Activated T-cell treated with anti-CD3 and anti-CD28 coated beads for 48 hours (primary cell): ENCODE measurements at regions not wholly inside any gene's neighbourhood (a gene's known extent, or its start where the extent isn't known, plus 50 kb on each side); places are given as distances from the start of the nearest gene placed in this dataset.

Experiments
- DNase-seq: peaks from one replicate; pipeline ENCODE4 v3.0.0-alpha.2; 2020; ENCODE audit warnings: low read depth

DNA sequence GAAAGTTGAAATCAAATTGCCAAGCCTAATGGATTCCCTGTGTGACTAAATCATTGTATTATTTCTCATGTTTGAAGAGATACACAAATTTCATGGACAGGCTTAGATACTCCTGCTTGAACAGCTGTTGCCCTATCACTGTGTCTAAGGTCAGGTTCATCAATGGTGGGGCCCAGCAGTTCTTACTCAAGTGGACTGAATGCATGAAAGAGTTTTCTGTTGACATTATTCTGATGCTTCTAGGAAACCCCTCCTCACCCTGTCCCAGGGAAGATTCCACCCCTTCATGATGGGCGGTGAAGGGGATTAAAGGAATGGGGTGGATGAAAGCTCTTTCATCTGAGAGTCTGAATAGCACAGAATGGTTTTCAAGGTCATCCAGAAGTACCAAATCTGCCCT is 148.8 kb downstream of the INO80D start:
- DNase-seq = no peak

DNA sequence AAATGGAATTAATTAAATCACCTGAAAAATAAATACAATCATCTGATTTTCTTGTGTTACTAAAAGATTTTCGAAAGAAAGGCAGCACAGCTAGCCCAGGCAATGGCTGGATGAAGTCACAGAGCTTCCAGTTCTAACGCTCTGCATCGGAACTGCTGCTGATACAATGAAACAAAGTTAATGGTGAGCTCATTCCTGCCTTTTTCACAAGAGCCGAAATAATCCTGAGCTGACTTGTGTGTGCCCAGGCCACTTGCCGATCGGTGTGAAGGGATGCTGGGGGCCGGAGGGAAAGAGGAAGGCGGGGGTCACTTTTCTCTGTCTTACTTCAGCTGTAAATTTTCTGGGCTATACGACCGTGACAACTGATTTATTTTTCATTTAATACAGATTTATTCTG is 149.5 kb downstream of the INO80D start:
- DNase-seq = no peak

GRCh38 chr2:205934443-205934842 is 151.5 kb downstream of the INO80D start:
- no peak for DNase-seq

DNA sequence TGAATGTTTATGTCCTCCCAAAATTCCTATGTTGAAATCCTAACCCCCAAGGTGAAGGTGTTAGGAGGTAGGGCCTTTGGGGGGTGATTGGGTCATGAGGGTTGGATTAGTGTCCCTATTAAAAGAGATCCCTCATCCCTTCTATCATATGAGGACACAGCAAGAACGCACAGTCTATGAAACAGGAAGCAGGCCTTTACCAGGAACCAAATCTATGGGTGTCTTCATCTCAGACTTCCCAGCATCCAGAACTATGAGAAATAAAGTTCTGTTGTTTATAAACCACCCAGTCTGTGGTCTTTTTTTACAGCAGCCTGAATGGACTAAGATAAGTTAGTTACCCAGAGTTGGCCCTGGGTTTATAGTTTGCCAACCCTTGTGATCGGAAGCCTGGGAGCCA is 153.1 kb downstream of the INO80D start:
- no peak for DNase-seq

GRCh38 chr2:205931388-205931787 is 154.6 kb downstream of the INO80D start:
- no peak for DNase-seq

DNA sequence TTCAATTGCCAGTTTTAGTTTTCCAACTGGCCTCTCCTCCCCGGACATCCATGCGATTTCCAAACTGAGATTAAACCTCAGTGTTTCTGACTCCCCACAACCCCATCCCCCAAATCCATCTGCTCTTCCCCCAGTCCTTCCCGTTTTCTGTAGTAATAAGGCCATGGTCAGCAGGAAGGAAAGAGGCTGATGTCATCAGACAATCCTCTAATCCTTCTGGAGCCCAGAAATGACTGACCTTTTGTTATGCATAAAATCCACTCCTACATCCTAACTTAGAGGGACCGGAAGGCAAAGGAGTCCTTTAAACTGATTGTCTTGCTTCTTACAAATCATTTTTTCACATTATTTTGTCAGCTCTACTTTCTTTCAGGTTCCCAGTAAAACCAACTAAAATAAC is 155.8 kb downstream of the INO80D start:
- DNase-seq = no peak

GRCh38 chr2:205929246-205929942 is 156.6 kb downstream of the INO80D start:
- DNase-seq = no peak

GRCh38 chr2:205925373-205926337 is 160.3 kb downstream of the INO80D start:
- peak; percentile 74 for DNase-seq

- no peak for DNase-seq
These were observed 161.3 kb downstream of the INO80D start for GRCh38 chr2:205924676-205925075.

- no peak for DNase-seq
These were observed 170.8 kb downstream of the INO80D start for GRCh38 chr2:205915130-205915524.

- DNase-seq = no peak
These were observed 171.5 kb downstream of the INO80D start for GRCh38 chr2:205914213-205915129.

GRCh38 chr2:205913668-205914067 is 172.3 kb downstream of the INO80D start:
- no peak for DNase-seq

- DNase-seq = no peak
These were observed 174.7 kb downstream of the INO80D start for GRCh38 chr2:205911306-205911705.

DNA sequence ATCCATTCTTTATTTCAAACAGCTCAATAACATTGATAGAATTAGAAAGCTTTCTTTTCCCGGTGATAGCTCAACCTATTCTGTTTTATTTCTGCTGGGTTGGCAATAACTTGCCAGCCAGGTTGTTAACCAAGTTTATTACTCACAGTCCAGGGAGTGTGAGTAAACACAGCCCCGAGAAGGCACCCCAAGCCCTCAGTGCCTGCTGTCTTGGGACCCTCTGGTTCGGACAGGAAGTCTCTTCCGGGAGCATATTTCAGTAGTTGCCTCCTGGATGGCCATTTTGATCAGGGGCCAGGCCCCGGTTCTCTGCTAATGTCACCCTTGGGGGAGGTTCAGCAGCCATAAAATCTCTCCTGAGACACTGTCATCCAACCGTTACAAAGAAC is 176.8 kb downstream of the INO80D start:
- DNase-seq = no peak

- DNase-seq = no peak
These were observed 177.5 kb downstream of the INO80D start for GRCh38 chr2:205908212-205909183.

DNA sequence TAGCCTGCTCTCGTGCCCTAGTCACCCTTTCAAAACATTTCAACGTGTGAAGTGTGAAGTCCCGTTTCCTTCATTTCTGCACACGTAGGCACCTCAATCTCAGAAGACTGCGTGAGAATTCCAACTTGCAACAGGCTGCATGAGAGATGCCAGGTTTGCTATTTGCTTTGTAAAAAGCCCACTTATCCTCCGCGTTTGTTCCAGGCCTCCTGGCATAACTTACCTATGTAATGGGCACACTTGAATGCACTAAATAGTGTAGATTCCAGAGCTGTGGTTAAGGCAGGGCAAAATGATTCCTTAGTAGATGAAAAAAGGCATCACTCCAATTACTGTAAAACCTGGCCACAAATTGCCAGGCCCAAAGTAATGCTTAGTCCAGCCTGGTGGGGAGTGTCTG is 179.6 kb downstream of the INO80D start:
- no peak for DNase-seq

GRCh38 chr2:205905576-205905975 is 180.4 kb downstream of the INO80D start:
- no peak for DNase-seq

GRCh38 chr2:205904873-205905272 is 181.1 kb downstream of the INO80D start:
- DNase-seq = no peak

- DNase-seq = no peak
These were observed 182.3 kb downstream of the INO80D start for GRCh38 chr2:205903549-205904129.

GRCh38 chr2:205902900-205903237 is 183.1 kb downstream of the INO80D start:
- DNase-seq = no peak
